Mesenchymal stem cell (in vitro differentiated cells and primary cell): ENCODE measurements at regions not wholly inside any gene's neighbourhood (a gene's known extent, or its start where the extent isn't known, plus 50 kb on each side); places are given as distances from the start of the nearest gene placed in this dataset.

Source experiments
- DNase-seq: peaks from one replicate; pipeline ENCODE4 v3.0.0-alpha.2; 2013
- H2AFZ ChIP-seq: one replicate; pipeline ENCODE4 v1.6.1; 2013; ENCODE audit warnings: low read depth, mild to moderate bottlenecking, control low read depth, inconsistent platforms, low read length, moderate library complexity
- H2AK5ac ChIP-seq: 2 replicates; pipeline ENCODE4 v1.6.1; 2013; ENCODE audit warnings: low read length, moderate library complexity, mild to moderate bottlenecking, inconsistent platforms; ENCODE audit not compliant: severe bottlenecking
- H2BK120ac ChIP-seq: one replicate; pipeline ENCODE4 v1.6.1; 2013; ENCODE audit warnings: low read depth, mild to moderate bottlenecking, inconsistent platforms, low read length, moderate library complexity
- H2BK12ac ChIP-seq, 2 experiments: one replicate each; pipeline ENCODE4 v1.6.1; 2013; ENCODE audit warnings: inconsistent platforms in 2 of 2, low read length in 2 of 2, mild to moderate bottlenecking in 2 of 2, moderate library complexity in 2 of 2, control low read depth in 1 of 2
- H2BK15ac ChIP-seq: one replicate; pipeline ENCODE4 v1.6.1; 2013; ENCODE audit warnings: mild to moderate bottlenecking, low read depth, inconsistent platforms; ENCODE audit not compliant: poor library complexity, severe bottlenecking
- H2BK5ac ChIP-seq: 2 replicates; pipeline ENCODE4 v1.6.1; 2013; ENCODE audit warnings: low read depth, mild to moderate bottlenecking, low read length, control low read depth, inconsistent platforms; ENCODE audit not compliant: poor library complexity, severe bottlenecking
- H3K14ac ChIP-seq, 2 experiments: one replicate each; pipeline ENCODE4 v1.6.1; 2013; ENCODE audit warnings: inconsistent platforms in 2 of 2, low read length in 2 of 2, control low read depth in 1 of 2, mild to moderate bottlenecking in 1 of 2, moderate library complexity in 1 of 2
- H3K18ac ChIP-seq, 2 experiments: one replicate each; pipeline ENCODE4 v1.6.1; 2013; ENCODE audit warnings: inconsistent platforms in 2 of 2, low read length in 2 of 2, control low read depth in 1 of 2, low read depth in 1 of 2, mild to moderate bottlenecking in 1 of 2
- H3K23ac ChIP-seq, 2 experiments: one replicate each; pipeline ENCODE4 v1.6.1; 2013; ENCODE audit warnings: inconsistent platforms in 2 of 2, low read length in 2 of 2, mild to moderate bottlenecking in 2 of 2, moderate library complexity in 2 of 2, control low read depth in 1 of 2
- H3K27ac ChIP-seq: 2 replicates; pipeline ENCODE4 v1.5.1; 2013; ENCODE audit warnings: mild to moderate bottlenecking, moderate library complexity, low read length, control low read depth, inconsistent platforms; ENCODE audit not compliant: poor library complexity, severe bottlenecking
- H3K27me3 ChIP-seq, 2 experiments: 2 replicates each; pipeline versions ENCODE4 v1.6.1 to v1.7.0; 2013; ENCODE audit warnings: low read length in 2 of 2, mild to moderate bottlenecking in 2 of 2, moderate library complexity in 2 of 2, control low read depth in 1 of 2, inconsistent platforms in 1 of 2; ENCODE audit not compliant: control insufficient read depth in 1 of 2, insufficient read depth in 1 of 2
- H3K36me3 ChIP-seq, 2 experiments: 2 replicates each; pipeline versions ENCODE4 v1.6.1 to v1.7.0; 2013; ENCODE audit warnings: low read length in 2 of 2, control low read depth in 1 of 2, inconsistent platforms in 1 of 2, low read depth in 1 of 2, mild to moderate bottlenecking in 1 of 2; ENCODE audit not compliant: insufficient read depth in 2 of 2, control insufficient read depth in 1 of 2
- H3K4ac ChIP-seq, 2 experiments: one replicate each; pipeline ENCODE4 v1.6.1; 2013; ENCODE audit warnings: inconsistent platforms in 2 of 2, low read length in 2 of 2, mild to moderate bottlenecking in 2 of 2, moderate library complexity in 2 of 2, control low read depth in 1 of 2, low read depth in 1 of 2
- H3K4me1 ChIP-seq: 2 replicates; pipeline ENCODE4 v1.6.1; 2013; ENCODE audit warnings: low read depth, low read length, control low read depth; ENCODE audit not compliant: control insufficient read depth, insufficient read depth
- H3K4me2 ChIP-seq: 2 replicates; pipeline ENCODE4 v1.6.1; 2013; ENCODE audit warnings: low read length, mild to moderate bottlenecking, inconsistent platforms; ENCODE audit not compliant: poor library complexity, severe bottlenecking
- H3K4me3 ChIP-seq, 2 experiments: 2 replicates each; pipeline versions ENCODE4 v1.5.1 to v1.7.0; 2013; ENCODE audit warnings: low read length in 2 of 2, mild to moderate bottlenecking in 2 of 2, control low read depth in 1 of 2, low read depth in 1 of 2; ENCODE audit not compliant: insufficient read depth in 1 of 2
- H3K79me1 ChIP-seq: replicated peaks from 2 replicates; pipeline ENCODE4 v1.6.1; 2013; ENCODE audit warnings: mild to moderate bottlenecking, control low read depth, low read length, inconsistent platforms; ENCODE audit not compliant: poor library complexity, severe bottlenecking
- H3K9ac ChIP-seq: 2 replicates; pipeline ENCODE4 v1.7.0; 2013; ENCODE audit warnings: mild to moderate bottlenecking, low read length, moderate library complexity
- H3K9me3 ChIP-seq: 2 replicates; pipeline ENCODE4 v1.7.0; 2013; ENCODE audit warnings: mild to moderate bottlenecking, low read length; ENCODE audit not compliant: control insufficient read depth
- H4K8ac ChIP-seq: one replicate; pipeline ENCODE4 v1.6.1; 2013; ENCODE audit warnings: inconsistent platforms, mild to moderate bottlenecking, low read length, moderate library complexity
- H4K91ac ChIP-seq: one replicate; pipeline ENCODE4 v1.6.1; 2013; ENCODE audit warnings: mild to moderate bottlenecking, low read length, inconsistent platforms
- WGBS: methylation state at CpG from one replicate; pipeline ENCODE4 v1.1.7; 2013; ENCODE audit warnings: mixed read lengths; 5-methylcytosine and 5-hydroxymethylcytosine counted together

GRCh38 chr10:59125666-59126065 is 50.8 kb upstream of the PHYHIPL start:
- H2AFZ ChIP-seq: no peak overlapping the region
- no peaks in the 10 kb centered on the region for H3K79me1 ChIP-seq
- H2BK120ac ChIP-seq: no peak overlapping the region
- no peak overlapping the region for H3K9ac ChIP-seq
- no peak overlapping the region for H3K4me2 ChIP-seq
- no peak overlapping the region for H2BK5ac ChIP-seq
- H3K9me3 ChIP-seq: no peaks in the 10 kb centered on the region
- H3K23ac ChIP-seq: no peak overlapping the region
- no peak overlapping the region for H2BK15ac ChIP-seq
- no peak overlapping the region for H3K27ac ChIP-seq
- no peak overlapping the region for H3K18ac ChIP-seq
- H3K4ac ChIP-seq: no peak overlapping the region
- DNase-seq: no peak
- H3K27me3 ChIP-seq: no peaks in the 10 kb centered on the region
- H3K36me3 ChIP-seq: no peaks in the 10 kb centered on the region
- H2AK5ac ChIP-seq: no peak overlapping the region
- no peak overlapping the region for H4K91ac ChIP-seq
- no peak overlapping the region for H3K4me3 ChIP-seq
- no peak overlapping the region for H3K14ac ChIP-seq
- H4K8ac ChIP-seq: no peak overlapping the region
- H3K4me1 ChIP-seq: no peaks in the 10 kb centered on the region
- no peak overlapping the region for H2BK12ac ChIP-seq

DNA sequence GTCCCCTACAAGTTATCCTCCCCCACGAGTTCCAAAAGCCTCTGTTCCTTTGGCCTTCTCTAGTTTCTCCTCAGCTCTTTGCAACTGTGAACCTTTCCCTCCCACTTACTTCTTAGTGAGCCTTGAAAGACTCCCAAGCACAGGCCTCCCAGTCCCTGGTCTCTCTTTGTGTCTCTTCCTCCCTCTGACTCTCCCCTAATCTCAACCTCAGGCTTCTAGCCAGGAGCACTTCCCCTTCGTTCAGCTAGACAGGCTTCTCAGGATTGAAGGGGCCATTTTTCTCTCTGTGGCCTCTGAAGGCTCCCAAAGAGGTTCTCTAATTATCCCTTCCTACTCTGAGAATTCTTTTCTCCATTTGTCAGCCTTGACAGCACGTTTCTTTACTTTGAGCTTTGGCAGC is 50.2 kb upstream of the PHYHIPL start:
- WGBS: 25% methylated on average over 3 of the region's 3 CpGs
- H2AFZ ChIP-seq: no peak overlapping the region
- no peak overlapping the region for H2BK120ac ChIP-seq
- no peak for DNase-seq
- H2BK12ac ChIP-seq: no peak overlapping the region
- H3K27ac ChIP-seq: no peak overlapping the region
- no peak overlapping the region for H3K18ac ChIP-seq
- no peak overlapping the region for H3K4me2 ChIP-seq
- no peaks in the 10 kb centered on the region for H3K36me3 ChIP-seq
- no peak overlapping the region for H3K4ac ChIP-seq
- H3K14ac ChIP-seq: no peak overlapping the region
- H3K79me1 ChIP-seq: no peaks in the 10 kb centered on the region
- no peaks in the 10 kb centered on the region for H3K9me3 ChIP-seq
- no peak overlapping the region for H2AK5ac ChIP-seq
- H3K27me3 ChIP-seq: no peaks in the 10 kb centered on the region
- H4K8ac ChIP-seq: no peak overlapping the region
- no peak overlapping the region for H3K4me3 ChIP-seq
- no peaks in the 10 kb centered on the region for H3K4me1 ChIP-seq
- H3K9ac ChIP-seq: no peak overlapping the region
- H2BK5ac ChIP-seq: no peak overlapping the region
- H2BK15ac ChIP-seq: no peak overlapping the region
- H3K23ac ChIP-seq: no peak overlapping the region
- no peak overlapping the region for H4K91ac ChIP-seq
